GM18508 (cell line): ENCODE measurements at regions not wholly inside any gene's neighbourhood (a gene's known extent, or its start where the extent isn't known, plus 50 kb on each side); places are given as distances from the start of the nearest gene placed in this dataset.
"Not testable (repeated sequence)": the region's sequence is repeated elsewhere in the genome, so short reads cannot be mapped to it uniquely, and the experiment has no call there.

Experiments used
- ATAC-seq: cut with Tn5 transposase; IDR thresholded peaks from one replicate; pipeline ENCODE4 v1.9.1; 2021; ENCODE audit warnings: moderate number of reproducible peaks; ENCODE audit not compliant: insufficient read depth, unreplicated experiment

- no peak for ATAC-seq
Observed at GRCh38 chr5:18800293-18801025, 1166.2 kb downstream of the TAF11L14 start.

DNA sequence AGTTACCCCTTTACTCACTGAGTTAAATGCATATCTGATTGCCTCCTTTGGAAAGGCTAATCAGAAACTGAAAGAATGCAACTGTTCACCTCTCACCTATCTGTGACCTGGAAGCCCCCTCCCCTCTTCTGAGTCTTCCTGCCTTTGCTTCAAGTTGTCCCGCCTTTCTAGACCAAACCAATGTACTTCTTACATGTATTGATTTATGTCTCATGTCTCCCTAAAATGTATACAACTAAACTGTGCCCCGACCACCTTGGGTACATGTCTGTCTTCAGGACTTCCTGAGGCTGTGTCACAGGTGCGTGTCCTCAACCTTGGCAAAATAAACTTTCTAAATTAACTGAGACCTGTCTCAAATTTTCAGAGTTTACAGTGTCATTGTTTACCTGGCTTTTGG lies 1167.2 kb downstream of the TAF11L14 start:
- not testable (repeated sequence) for ATAC-seq

- ATAC-seq = no peak
Observed at GRCh38 chr5:18802336-18802735, 1168.1 kb downstream of the TAF11L14 start.

DNA sequence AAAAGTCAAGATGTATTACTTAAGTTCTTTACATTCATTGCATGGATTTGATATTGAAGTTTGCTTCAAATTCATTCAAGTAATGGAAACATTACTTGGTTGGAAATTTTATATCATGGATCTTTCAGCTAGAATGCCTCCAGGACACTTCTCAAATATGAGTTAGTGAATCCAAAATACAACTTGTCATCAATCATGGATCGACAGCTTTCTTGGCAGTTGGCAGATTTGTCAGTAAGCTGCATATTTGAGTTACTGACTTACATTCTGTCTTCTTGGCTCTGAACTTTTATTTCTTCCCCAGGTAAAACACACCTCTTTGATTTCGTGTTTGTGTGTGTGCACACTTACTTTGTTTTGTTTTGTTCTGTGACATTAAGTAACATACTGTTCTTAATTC lies 1171.1 kb downstream of the TAF11L14 start:
- no peak for ATAC-seq

- no peak for ATAC-seq
Observed at GRCh38 chr5:18807256-18808149, 1173.2 kb downstream of the TAF11L14 start.

DNA sequence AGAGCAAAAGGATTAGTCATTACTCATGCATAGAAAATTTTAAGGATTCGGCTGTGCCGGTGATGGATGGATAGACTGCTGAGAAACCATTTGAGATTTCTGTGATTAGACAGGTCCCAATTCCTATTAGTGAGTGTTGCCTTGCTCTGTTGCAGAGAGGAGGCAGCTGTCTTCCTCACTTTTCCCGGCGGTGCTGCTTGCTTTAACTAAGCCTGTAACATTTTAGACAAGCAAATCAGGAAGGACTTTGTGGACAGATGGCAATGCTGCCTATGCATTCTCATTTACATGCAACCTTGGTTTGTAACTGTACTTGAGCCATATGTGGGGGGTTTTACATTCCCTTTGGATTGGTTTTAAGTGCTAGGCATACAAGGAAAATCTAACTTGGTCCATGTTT lies 1176.3 kb downstream of the CDH18 start:
- no peak for ATAC-seq

DNA sequence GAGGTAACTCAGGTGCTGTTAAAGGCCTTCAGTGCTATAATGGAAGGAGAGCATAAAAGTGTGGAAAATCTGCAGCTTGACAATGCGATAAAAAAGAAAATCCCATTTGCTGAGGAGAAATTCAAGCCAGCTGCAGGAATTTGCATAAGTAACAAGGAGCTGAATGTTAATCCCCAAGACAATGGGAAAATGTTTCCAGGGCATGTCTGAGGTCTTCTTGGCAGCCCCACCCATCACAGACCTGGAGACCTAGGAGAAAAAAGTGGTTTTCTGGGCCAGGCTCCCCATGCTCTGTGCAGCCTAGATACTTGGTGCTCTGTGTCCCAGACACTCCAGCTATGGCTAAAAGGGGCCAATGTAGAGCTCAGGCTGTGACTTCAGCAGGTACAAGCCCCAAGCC lies 1159.6 kb downstream of the CDH18 start:
- ATAC-seq = no peak

DNA sequence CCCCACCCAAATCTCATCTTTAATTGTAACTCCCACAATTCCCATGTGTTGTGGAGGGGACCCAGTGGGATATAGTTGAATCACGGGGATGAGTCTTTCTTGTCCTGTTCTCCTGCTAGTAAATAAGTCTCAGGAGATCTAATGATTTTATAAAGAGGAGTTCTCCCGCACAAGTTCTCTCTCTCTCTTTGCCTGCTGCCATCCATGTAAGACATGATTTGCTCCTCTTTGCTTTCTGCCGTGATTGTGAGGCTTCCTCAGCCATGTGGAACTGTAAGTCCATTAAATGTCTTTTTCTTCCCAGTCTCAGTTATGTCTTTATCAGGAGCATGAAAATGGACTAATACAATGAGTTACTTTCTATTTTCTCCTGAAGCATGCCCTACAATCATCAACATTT lies 1158.5 kb downstream of the CDH18 start:
- no peak for ATAC-seq

- ATAC-seq = no peak
Observed at GRCh38 chr5:18850216-18850615, 1137.8 kb downstream of the CDH18 start.

DNA sequence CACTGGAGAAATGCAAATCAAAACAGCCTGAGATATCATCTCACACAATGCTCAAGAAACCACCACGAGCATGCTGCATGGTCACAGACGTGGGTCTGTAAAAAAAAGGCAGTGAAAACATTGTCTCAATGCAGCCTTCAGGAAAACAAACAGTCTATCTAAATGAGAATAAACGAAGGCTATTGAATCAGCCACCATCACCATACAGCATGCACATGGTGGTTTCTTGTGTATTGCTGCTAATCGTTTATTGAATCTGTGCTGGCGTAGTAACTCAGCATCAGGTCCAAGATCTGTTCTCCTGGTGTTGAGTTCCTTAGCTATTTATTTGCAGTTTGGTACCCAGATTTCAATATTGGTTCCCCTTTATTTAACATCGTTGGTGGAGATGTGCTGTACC lies 1115.0 kb downstream of the CDH18 start:
- ATAC-seq = no peak

- ATAC-seq = no peak
Observed at GRCh38 chr5:18876565-18876964, 1111.4 kb downstream of the CDH18 start.

GRCh38 chr5:18881615-18882014 lies 1106.4 kb downstream of the CDH18 start:
- ATAC-seq = no peak

DNA sequence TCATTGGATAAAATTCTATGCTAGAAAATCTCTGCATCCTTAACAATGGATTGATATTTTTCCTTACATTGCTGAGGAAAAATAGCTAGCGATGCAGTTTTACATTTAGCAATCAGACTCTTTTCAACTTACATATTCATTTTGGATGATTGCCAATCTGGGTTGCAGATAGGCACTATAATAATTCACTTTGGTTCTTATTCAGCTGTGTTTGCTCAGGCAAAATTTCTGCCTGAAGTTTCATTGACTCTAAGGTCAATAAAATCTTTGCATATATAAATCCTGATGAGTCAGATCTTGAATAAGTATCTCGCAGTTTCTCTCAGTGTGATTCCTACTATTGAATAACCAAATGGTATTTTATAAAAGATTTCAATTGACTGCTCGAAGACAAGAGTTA lies 1105.8 kb downstream of the CDH18 start:
- no peak for ATAC-seq

DNA sequence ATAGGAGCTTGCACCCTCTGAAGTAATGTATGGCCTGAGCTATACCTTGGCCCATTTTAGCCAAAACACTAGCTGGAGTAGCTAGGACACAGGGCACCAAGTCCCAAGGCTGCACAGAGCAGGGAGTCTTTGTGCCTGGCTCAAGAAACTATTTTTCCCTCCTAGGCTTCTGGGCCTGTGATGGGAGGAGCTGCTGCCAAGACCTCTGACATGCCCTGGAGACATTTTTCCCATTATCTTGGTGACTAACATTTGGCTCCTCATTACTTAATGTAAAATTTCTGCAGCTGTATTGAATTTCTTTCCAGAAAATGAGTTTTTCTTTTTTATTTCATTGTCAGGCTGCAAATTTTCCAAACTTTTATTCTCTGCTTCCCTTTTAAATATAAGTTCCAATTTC lies 1099.2 kb downstream of the CDH18 start:
- no peak for ATAC-seq

DNA sequence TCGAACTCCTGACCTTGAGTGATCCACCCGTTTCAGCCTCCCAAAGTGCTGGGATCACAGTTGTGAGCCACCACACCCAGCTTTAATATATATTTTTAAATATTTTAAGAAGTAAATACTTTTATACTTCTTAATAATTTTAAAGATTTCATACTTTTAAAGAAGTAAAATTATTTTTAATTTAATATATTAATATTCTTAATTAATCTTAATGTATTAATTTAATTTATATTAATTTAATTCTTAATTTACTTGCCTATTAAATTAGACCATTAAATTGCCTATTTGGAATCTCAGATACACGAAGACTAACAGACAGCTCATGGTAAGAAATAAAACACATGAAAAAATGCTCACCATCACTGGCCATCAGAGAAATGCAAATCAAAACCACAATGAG lies 1087.4 kb downstream of the CDH18 start:
- ATAC-seq = no peak

DNA sequence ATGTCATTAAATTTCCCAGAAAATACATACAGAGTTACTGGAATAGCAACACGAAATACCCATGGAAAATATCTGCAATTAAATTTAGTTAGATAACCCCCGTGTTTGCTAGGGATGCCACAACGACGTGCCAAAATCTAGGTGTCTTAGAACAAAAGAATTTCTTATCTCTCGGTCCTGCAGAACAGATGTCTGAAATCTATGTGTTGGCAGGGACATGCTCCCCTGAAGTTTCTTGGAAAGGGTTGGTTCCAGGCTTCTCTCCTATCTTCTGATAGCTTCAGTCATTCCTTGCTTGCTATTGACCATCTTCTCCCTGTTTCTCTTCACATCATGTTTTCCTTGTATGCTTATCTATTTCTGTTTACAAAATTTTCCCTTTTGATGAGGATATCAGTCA lies 1067.0 kb downstream of the CDH18 start:
- ATAC-seq = no peak

GRCh38 chr5:18932081-18932480 lies 1055.9 kb downstream of the CDH18 start:
- no peak for ATAC-seq

GRCh38 chr5:18944771-18945170 lies 1043.2 kb downstream of the CDH18 start:
- ATAC-seq = no peak

- ATAC-seq = no peak
Observed at GRCh38 chr5:18954239-18954638, 1033.8 kb downstream of the CDH18 start.

DNA sequence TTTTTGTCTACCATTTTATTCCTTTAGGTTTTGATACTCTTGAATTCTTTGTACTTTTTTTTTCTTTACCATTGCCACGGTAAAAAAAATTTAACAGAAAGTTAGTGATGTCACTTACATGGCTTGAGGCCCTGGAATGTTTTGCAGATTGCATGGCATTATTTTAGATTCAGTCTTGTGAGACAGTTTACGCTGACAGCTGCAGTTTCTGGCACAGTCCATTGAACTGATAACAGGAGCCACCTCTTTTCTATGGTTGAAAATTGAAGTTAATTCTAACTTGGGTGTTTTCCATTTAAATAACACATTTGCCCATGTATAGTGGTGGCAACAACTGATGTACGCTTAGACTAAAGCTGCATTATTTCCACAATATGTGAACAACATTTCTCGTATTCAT lies 1028.5 kb downstream of the CDH18 start:
- no peak for ATAC-seq

DNA sequence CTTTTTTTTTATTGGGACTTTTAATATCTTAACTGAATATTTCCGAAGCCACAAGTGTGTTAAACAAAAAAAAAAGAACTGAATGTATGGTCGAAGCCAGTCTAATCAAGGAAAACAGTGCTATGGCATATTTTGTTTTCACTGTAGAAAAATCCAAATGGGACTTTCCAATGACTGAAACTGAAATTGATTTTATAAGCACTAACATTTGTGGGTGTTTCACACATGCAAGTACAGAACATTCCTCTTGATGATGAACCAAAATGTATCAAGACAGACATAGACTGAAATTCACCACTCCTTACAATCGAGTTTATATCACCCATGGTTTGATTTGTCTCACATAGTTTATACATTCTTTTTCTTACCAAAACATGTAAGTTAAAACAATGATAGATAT lies 1026.8 kb downstream of the CDH18 start:
- ATAC-seq = no peak

GRCh38 chr5:18965893-18966292 lies 1022.1 kb downstream of the CDH18 start:
- ATAC-seq = no peak
